MM.1S (cell line): ENCODE measurements at regions not wholly inside any gene's neighbourhood (a gene's known extent, or its start where the extent isn't known, plus 50 kb on each side); places are given as distances from the start of the nearest gene placed in this dataset.

Source experiments
- DNase-seq: peaks from one replicate; pipeline ENCODE4 v3.0.0-alpha.2; 2015
- H2AFZ ChIP-seq: fragments of 300-600 bp; sonication (generic); 2 replicates; pipeline ENCODE4 v1.6.0; 2016; ENCODE audit warnings: antibody characterized with exemption, low read length
- H3F3A ChIP-seq: fragments of 300-600 bp; sonication (generic); 2 replicates; pipeline ENCODE4 v1.6.1; 2016; ENCODE audit warnings: mild to moderate bottlenecking, antibody characterized with exemption, low read length, moderate library complexity, mixed read lengths; ENCODE audit not compliant: insufficient read depth
- H3K27ac ChIP-seq: fragments of 300-600 bp; sonication (generic); 2 replicates; pipeline ENCODE4 v1.5.1; 2016; ENCODE audit warnings: mild to moderate bottlenecking, low read length
- H3K27me3 ChIP-seq: fragments of 300-600 bp; sonication (generic); replicated peaks from 2 replicates; pipeline ENCODE4 v1.6.0; 2016; ENCODE audit warnings: low read length; ENCODE audit not compliant: insufficient read depth
- H3K36me3 ChIP-seq: fragments of 300-600 bp; sonication (generic); replicated peaks from 2 replicates; pipeline ENCODE4 v1.6.1; 2016; ENCODE audit warnings: mild to moderate bottlenecking, low read length, mixed read lengths; ENCODE audit not compliant: insufficient read depth
- H3K4me1 ChIP-seq: fragments of 300-600 bp; sonication (generic); 2 replicates; pipeline ENCODE4 v1.6.1; 2016; ENCODE audit warnings: low read length, mixed read lengths
- H3K4me2 ChIP-seq: fragments of 300-600 bp; sonication (generic); 2 replicates; pipeline ENCODE4 v1.6.0; 2016; ENCODE audit warnings: low read depth, low read length
- H3K4me3 ChIP-seq: fragments of 300-600 bp; sonication (generic); 2 replicates; pipeline ENCODE4 v1.5.1; 2016; ENCODE audit warnings: low read length, mixed read lengths
- H3K79me2 ChIP-seq: fragments of 300-600 bp; sonication (generic); 2 replicates; pipeline ENCODE4 v1.6.1; 2016; ENCODE audit warnings: mixed run types, low read length, mixed read lengths
- H3K9ac ChIP-seq: fragments of 300-600 bp; sonication (generic); 2 replicates; pipeline ENCODE4 v1.6.1; 2016; ENCODE audit warnings: low read length, mixed read lengths
- H3K9me2 ChIP-seq: fragments of 300-600 bp; sonication (generic); replicated peaks from 2 replicates; pipeline ENCODE4 v1.6.1; 2016; ENCODE audit warnings: mild to moderate bottlenecking, low read length, mixed read lengths; ENCODE audit not compliant: insufficient read depth
- H3K9me3 ChIP-seq: fragments of 300-600 bp; sonication (generic); replicated peaks from 2 replicates; pipeline ENCODE4 v1.6.1; 2016; ENCODE audit warnings: mild to moderate bottlenecking, low read length, mixed read lengths; ENCODE audit not compliant: insufficient read depth
- H4K20me1 ChIP-seq: fragments of 300-600 bp; sonication (generic); 2 replicates; pipeline ENCODE4 v1.6.1; 2016; ENCODE audit warnings: mild to moderate bottlenecking, low read length, moderate library complexity, mixed read lengths; ENCODE audit not compliant: insufficient read depth
- EZH2 ChIP-seq: fragments of 300-600 bp; sonication (generic); optimal IDR thresholded peaks from 2 replicates; pipeline ENCODE3; 2017; ENCODE audit warnings: low read depth, mild to moderate bottlenecking, antibody characterized with exemption, low read length, mixed read lengths
- EZH2phosphoT487 ChIP-seq: fragments of 300-600 bp; sonication (generic); IDR thresholded peaks from 2 replicates; pipeline ENCODE4 v1.6.1; 2018; ENCODE audit warnings: antibody characterized with exemption, low read length
- TF ChIP-seq, protein P1 (sequence below): fragments of 300-600 bp; sonication (generic); IDR thresholded peaks from 2 replicates; pipeline ENCODE4 v1.5.1; 2016; ENCODE audit warnings: antibody characterized with exemption, low read length, mixed read lengths

DNA sequence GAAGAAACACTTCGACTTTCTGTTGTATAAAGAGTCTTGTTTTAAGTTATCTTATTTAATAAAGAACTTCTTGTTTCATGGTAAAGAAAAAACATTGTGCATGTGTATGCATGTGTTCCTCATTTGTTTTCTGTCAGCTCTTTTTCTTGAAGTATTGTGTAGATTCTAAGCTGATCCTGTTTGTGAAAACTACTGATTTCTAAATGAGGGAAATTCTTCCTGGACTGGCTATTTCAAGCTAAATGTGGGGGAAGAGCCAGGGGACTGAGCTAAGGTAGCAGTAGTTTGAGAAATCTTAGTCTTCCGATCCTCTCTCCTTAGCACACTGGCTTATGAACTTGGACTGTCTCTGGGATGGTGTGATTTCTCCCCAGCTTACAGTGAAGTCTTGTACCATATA, 56.4 kb upstream of the RBMS1 start:
- no peaks in the 10 kb centered on the region for H3K27me3 ChIP-seq
- DNase-seq = no peak
- H3K4me1 ChIP-seq = no peaks in the 10 kb centered on the region
- no peak overlapping the region for H3K4me3 ChIP-seq
- H2AFZ ChIP-seq = no peak overlapping the region
- no peaks in the 10 kb centered on the region for H4K20me1 ChIP-seq
- H3F3A ChIP-seq = no peaks in the 10 kb centered on the region
- H3K4me2 ChIP-seq = no peak overlapping the region
- TF ChIP-seq EZH2phosphoT487 (no peak), EZH2 (no peak)
- TF ChIP-seq, protein P1, sequence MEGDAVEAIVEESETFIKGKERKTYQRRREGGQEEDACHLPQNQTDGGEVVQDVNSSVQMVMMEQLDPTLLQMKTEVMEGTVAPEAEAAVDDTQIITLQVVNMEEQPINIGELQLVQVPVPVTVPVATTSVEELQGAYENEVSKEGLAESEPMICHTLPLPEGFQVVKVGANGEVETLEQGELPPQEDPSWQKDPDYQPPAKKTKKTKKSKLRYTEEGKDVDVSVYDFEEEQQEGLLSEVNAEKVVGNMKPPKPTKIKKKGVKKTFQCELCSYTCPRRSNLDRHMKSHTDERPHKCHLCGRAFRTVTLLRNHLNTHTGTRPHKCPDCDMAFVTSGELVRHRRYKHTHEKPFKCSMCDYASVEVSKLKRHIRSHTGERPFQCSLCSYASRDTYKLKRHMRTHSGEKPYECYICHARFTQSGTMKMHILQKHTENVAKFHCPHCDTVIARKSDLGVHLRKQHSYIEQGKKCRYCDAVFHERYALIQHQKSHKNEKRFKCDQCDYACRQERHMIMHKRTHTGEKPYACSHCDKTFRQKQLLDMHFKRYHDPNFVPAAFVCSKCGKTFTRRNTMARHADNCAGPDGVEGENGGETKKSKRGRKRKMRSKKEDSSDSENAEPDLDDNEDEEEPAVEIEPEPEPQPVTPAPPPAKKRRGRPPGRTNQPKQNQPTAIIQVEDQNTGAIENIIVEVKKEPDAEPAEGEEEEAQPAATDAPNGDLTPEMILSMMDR = no peak
- H3K36me3 ChIP-seq = no peaks in the 10 kb centered on the region
- no peaks in the 10 kb centered on the region for H3K79me2 ChIP-seq
- H3K27ac ChIP-seq = no peak overlapping the region
- no peaks in the 10 kb centered on the region; the same call in 1 of the 2 replicates for H3K9me2 ChIP-seq
- H3K9me3 ChIP-seq = no peaks in the 10 kb centered on the region
- no peak overlapping the region for H3K9ac ChIP-seq

DNA sequence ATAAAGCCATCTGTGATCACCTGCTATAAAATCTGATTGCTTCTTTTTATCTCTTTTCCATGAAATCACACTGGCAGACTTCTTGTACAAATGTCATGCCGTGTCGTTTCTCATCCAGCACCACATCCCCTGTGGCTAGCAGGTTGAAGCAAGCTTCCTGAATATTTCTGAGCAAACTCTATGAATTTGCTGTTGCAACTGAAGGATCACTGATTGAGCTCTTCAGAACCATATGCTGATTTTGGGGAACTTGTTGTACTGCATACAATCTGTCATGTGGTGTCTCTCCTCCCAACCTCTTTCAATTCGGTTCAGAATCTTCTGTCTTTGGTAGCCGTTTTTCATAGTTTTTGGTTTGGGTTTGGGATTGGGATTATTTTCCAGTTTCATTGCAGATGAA, 57.7 kb upstream of the RBMS1 start:
- no peak overlapping the region for H2AFZ ChIP-seq
- H3K27me3 ChIP-seq = no peaks in the 10 kb centered on the region
- no peaks in the 10 kb centered on the region for H3K9me3 ChIP-seq
- H3K36me3 ChIP-seq = no peaks in the 10 kb centered on the region
- no peaks in the 10 kb centered on the region; the same call in 1 of the 2 replicates for H3K9me2 ChIP-seq
- H3K4me1 ChIP-seq = no peaks in the 10 kb centered on the region
- H3K4me2 ChIP-seq = no peak overlapping the region
- DNase-seq = no peak
- no peak for TF ChIP-seq EZH2phosphoT487
- no peak for TF ChIP-seq EZH2
- H3K27ac ChIP-seq = no peak overlapping the region
- no peaks in the 10 kb centered on the region for H4K20me1 ChIP-seq
- H3K4me3 ChIP-seq = no peak overlapping the region
- H3F3A ChIP-seq = no peaks in the 10 kb centered on the region
- H3K9ac ChIP-seq = no peak overlapping the region
- no peaks in the 10 kb centered on the region for H3K79me2 ChIP-seq

DNA sequence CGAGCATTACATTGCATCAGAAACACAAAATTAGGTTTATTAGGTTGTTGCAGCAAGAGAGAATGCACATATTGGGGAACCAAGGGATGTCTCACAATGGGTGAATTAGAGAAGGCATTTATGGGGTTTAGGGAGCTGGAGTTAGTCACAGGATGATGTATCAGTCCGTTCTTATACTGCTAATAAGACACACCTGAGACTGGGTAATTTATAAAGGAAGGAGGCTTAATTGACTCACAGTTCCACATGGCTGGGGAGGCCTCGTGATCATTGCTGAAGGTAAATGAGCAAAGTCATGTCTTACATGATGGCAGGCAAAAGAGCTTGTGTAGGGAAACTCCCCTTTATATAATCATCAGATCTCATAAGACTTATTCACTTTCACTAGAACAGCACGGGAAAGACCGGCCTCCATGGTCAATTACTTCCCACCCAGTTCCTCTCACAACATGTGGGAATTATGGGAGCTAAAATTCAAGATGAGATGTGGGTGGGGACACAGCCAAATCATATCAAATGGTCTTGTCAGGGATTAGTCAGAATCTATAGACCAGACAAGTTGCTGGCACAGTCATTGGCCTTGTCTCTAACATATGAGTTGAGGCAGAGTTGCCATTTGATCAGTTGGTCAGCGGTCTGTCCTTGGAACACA, 61.9 kb upstream of the RBMS1 start:
- Histone ChIP-seq H3K9me2 (no peaks in the 10 kb centered on the region; the same call in 1 of the 2 replicates), H3K36me3 (no peaks in the 10 kb centered on the region), H2AFZ (no peak overlapping the region), H3F3A (no peaks in the 10 kb centered on the region), H3K9ac (no peak overlapping the region), H3K79me2 (no peaks in the 10 kb centered on the region), H3K4me2 (no peak overlapping the region), H3K9me3 (no peaks in the 10 kb centered on the region), H3K4me1 (no peaks in the 10 kb centered on the region), H3K27me3 (no peaks in the 10 kb centered on the region), H3K4me3 (no peak overlapping the region), H4K20me1 (no peaks in the 10 kb centered on the region), H3K27ac (no peak overlapping the region)
- no peak for DNase-seq
- TF ChIP-seq EZH2 (no peak), EZH2phosphoT487 (no peak)
- TF ChIP-seq, protein P1 = no peak

DNA sequence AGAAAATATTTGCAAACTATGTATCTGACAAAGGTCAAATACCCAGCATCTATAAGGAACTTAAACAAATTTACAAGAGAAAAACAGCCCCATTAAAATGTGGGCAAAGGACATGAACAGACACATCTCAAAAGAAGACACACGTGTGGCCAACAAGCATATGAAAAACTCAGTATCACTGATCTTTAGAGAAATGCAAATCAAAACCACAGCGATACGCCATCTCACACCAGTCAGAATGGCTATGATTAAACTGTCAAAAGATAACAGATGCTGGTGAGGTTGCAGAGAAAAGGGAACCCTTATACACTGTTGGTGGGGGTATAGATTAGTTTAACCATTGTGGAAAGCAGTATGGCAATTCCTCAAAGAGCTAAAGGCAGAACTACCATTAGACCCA, 64.3 kb upstream of the RBMS1 start:
- H3F3A ChIP-seq = no peaks in the 10 kb centered on the region
- TF ChIP-seq EZH2 = no peak
- TF ChIP-seq, protein P1 = no peak

More for the DNA sequence above, 64.3 kb upstream of the RBMS1 start:
- Histone ChIP-seq H3K36me3 (no peaks in the 10 kb centered on the region), H3K27me3 (no peaks in the 10 kb centered on the region), H3K9me3 (no peaks in the 10 kb centered on the region), H3K79me2 (no peaks in the 10 kb centered on the region), H2AFZ (no peak overlapping the region), H3K4me3 (no peak overlapping the region), H3K4me2 (no peak overlapping the region), H4K20me1 (no peaks in the 10 kb centered on the region), H3K4me1 (no peaks in the 10 kb centered on the region; the same call in 1 of the 2 replicates), H3K9ac (no peak overlapping the region), H3K27ac (no peak overlapping the region), H3K9me2 (no peaks in the 10 kb centered on the region; the same call in 1 of the 2 replicates)
- DNase-seq = no peak
